Omental fat pad (tissue), 3 donors: ENCODE measurements at regions not wholly inside any gene's neighbourhood (a gene's known extent, or its start where the extent isn't known, plus 50 kb on each side); places are given as distances from the start of the nearest gene placed in this dataset.

Source experiments
- ATAC-seq: fragments of 150-250 bp; one replicate; pipeline ENCODE4 v1.9.1; 2016; ENCODE audit warnings: mild to moderate bottlenecking, moderate library complexity; ENCODE audit not compliant: low FRiP score
- DNase-seq: peaks from one replicate; pipeline ENCODE4 v3.0.0-alpha.2; 2019; ENCODE audit warnings: low spot score
- CTCF ChIP-seq, 3 donors: fragments of 450-650 bp; IDR thresholded peaks; one replicate each; pipeline ENCODE4 v1.5.1; 2016 to 2017; ENCODE audit warnings: antibody characterized with exemption in 3 of 3, mild to moderate bottlenecking in 3 of 3, moderate library complexity in 2 of 3

- ATAC-seq (no peak), DNase-seq (no peak)
- no peak for TF ChIP-seq CTCF (IDR thresholded peaks at IDR 0.05)
Observed at GRCh38 chr1:229136822-229137221, 134.1 kb upstream of the RAB4A start.

DNA sequence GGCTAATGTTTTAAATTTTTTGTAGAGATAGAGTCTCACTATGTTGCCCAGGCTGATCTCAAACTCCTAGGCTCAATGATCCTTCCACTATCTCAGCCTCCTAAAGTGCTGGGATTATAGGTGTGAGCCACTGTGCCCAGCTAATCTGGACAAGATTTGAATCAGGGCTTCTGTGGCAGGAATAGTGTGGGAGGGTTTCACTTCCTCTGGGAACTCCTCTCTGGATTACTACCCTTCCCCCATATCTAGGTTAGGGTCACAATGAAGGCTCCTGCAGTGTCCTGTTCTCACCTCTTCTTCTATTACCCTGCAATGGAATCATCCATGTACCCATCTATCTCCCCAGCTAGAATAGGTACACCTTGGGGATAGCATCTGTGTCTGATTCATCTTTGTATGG lies 133.6 kb upstream of the RAB4A start:
- DNase-seq: no peak
- TF ChIP-seq CTCF (IDR thresholded peaks at IDR 0.05): no peak
- ATAC-seq: no peak

- DNase-seq: no peak
- TF ChIP-seq CTCF (IDR thresholded peaks at IDR 0.05): no peak
- ATAC-seq: no peak
Observed at GRCh38 chr1:229138058-229138457, 132.9 kb upstream of the RAB4A start.

GRCh38 chr1:229139331-229140118 lies 131.4 kb upstream of the RAB4A start:
- no peak for TF ChIP-seq CTCF (IDR thresholded peaks at IDR 0.05)
- DNase-seq (no peak), ATAC-seq (no peak)

GRCh38 chr1:229140119-229140396 lies 130.9 kb upstream of the RAB4A start:
- no peak for TF ChIP-seq CTCF (IDR thresholded peaks at IDR 0.05)
- DNase-seq: no peak
- no peak for ATAC-seq

DNA sequence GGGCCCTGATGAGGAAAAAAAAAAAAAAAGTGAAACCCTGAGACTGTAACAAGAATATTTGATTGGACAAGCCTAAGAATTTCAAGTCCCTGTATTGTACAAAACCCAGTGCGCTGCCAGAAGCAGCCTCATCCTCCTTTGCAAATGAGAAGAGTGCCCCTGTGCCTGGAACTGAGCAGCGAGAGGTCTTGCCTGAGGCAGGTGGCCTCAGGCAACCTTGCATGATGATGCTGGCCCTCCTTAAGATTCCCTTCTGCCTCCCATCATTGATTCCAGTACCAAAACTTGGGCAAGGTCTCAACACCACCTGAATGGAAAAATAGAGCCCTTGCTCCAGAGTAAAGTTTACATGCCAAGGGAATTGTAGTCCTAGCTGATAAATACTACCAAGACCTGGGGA lies 129.6 kb upstream of the RAB4A start:
- ATAC-seq (no peak), DNase-seq (no peak)
- no peak for TF ChIP-seq CTCF (IDR thresholded peaks at IDR 0.05)

GRCh38 chr1:229141689-229142377 lies 129.1 kb upstream of the RAB4A start:
- no peak for TF ChIP-seq CTCF (IDR thresholded peaks at IDR 0.05)
- DNase-seq (no peak), ATAC-seq (no peak)
